ENCODE measurements at regions not wholly inside any gene's neighbourhood (a gene's known extent, or its start where the extent isn't known, plus 50 kb on each side); places are given as distances from the start of the nearest gene placed in this dataset.

- TF ChIP-seq EZH2 (IDR thresholded peaks at IDR 0.05) (no peak), FOXP2 (optimal IDR thresholded peaks at IDR 0.05; ENCODE audit: control extremely low read depth, extremely low read length, insufficient read depth) (no peak), POLR2AphosphoS5 (IDR thresholded peaks at IDR 0.05; ENCODE audit: borderline replicate concordance, low read depth, low read length) (no peak)
Observed at GRCh38 chr13:103130681-103131210, 64.5 kb upstream of the SLC10A2 start.

Data from SK-N-MC (cell line).